HepG2 (cell line): ENCODE measurements at regions not wholly inside any gene's neighbourhood (a gene's known extent, or its start where the extent isn't known, plus 50 kb on each side); places are given as distances from the start of the nearest gene placed in this dataset.

Experiments used
- ATAC-seq: fragments of 200-7000 bp; cut with Tn5 transposase; 3 replicates; pipeline ENCODE4 v1.9.1; 2020; ENCODE audit warnings: mild to moderate bottlenecking, moderate library complexity
- BruUV-seq: library from RNA; stranded (reverse); fragments of 400-500 nt; replicated peaks from 2 replicates; lab custom pipeline; 2021; lab: Mats Ljungman, UMichigan
- CTCF ChIA-PET: fragments of 300-600 bp; formaldehyde crosslinking; extraction: SDS; loops from one replicate; lab custom pipeline; 2021; ENCODE audit warnings: low total read pairs, inconsistent platforms, low intra/inter-chr PET ratio; lab: Yijun Ruan, JAX
- POLR2A ChIA-PET: fragments of 350-600 bp; sonication (Branson Sonifier 250); formaldehyde crosslinking; loops from one replicate; lab custom pipeline; 2020; ENCODE audit warnings: antibody characterized with exemption, inconsistent platforms; lab: Yijun Ruan, JAX
- DNase-seq: peaks from one replicate; pipeline ENCODE4 v3.0.0-alpha.2; 2015; ENCODE audit warnings: low spot score
- FAIRE-seq: peaks from 3 replicates; lab custom pipeline; 2011; peaks lifted over from hg19 to GRCh38; lab: Jason Lieb, UNC
- H2AFZ ChIP-seq: one replicate; pipeline ENCODE4 v1.6.1; 2011; ENCODE audit warnings: low read length, inconsistent platforms
- H3K27ac ChIP-seq: fragments of 300-600 bp; 3 replicates; pipeline ENCODE4 v1.8.0; 2011; ENCODE audit warnings: mixed run types, mild to moderate bottlenecking, mixed read lengths, low read length, inconsistent platforms; ENCODE audit not compliant: insufficient read depth; ENCODE audit errors: extremely low read length
- H3K27me3 ChIP-seq, 2 experiments: fragments of 200-600 bp in 1 of 2; 2 replicates in 1 of 2; 3 replicates in 1 of 2; pipeline versions ENCODE4 v1.6.0 to v1.8.0; 2011; ENCODE audit warnings: low read length in 2 of 2, mild to moderate bottlenecking in 2 of 2, moderate library complexity in 2 of 2, inconsistent platforms in 1 of 2; ENCODE audit not compliant: insufficient read depth in 2 of 2, control insufficient read depth in 1 of 2
- H3K36me3 ChIP-seq, 2 experiments: fragments of 200-600 bp in 1 of 2; replicated peaks in 1 of 2; 2 replicates in 1 of 2; 3 replicates in 1 of 2; pipeline versions ENCODE4 v1.5.1 to v1.8.0; 2011; ENCODE audit warnings: low read length in 2 of 2, inconsistent platforms in 1 of 2; ENCODE audit not compliant: insufficient read depth in 2 of 2, control insufficient read depth in 1 of 2
- H3K4me1 ChIP-seq: 2 replicates; pipeline ENCODE4 v1.5.1; 2012; ENCODE audit warnings: low read length, inconsistent platforms; ENCODE audit not compliant: insufficient read depth
- H3K4me2 ChIP-seq: 2 replicates; pipeline ENCODE4 v1.6.0; 2011; ENCODE audit warnings: low read depth, low read length, inconsistent platforms
- H3K4me3 ChIP-seq, 3 experiments: fragments of 200-600 bp in 1 of 3; sonication (generic), shearing (Covaris generic) in 1 of 3; replicated peaks in 1 of 3; 2 replicates each; pipeline ENCODE4 v1.5.1; 2011 to 2016; ENCODE audit warnings: low read length in 3 of 3, inconsistent platforms in 2 of 3, low read depth in 2 of 3, mild to moderate bottlenecking in 2 of 3, control low read depth in 1 of 3, mixed read lengths in 1 of 3; ENCODE audit not compliant: insufficient read depth in 1 of 3
- H3K79me2 ChIP-seq: one replicate; pipeline ENCODE4 v1.6.1; 2011; ENCODE audit warnings: low read length, inconsistent platforms; ENCODE audit not compliant: insufficient read depth
- H3K9ac ChIP-seq: 2 replicates; pipeline ENCODE4 v1.6.0; 2011; ENCODE audit warnings: mild to moderate bottlenecking, low read depth, low read length, inconsistent platforms; ENCODE audit not compliant: insufficient read depth
- H3K9me3 ChIP-seq: 2 replicates; pipeline ENCODE4 v1.5.1; 2012; ENCODE audit warnings: mild to moderate bottlenecking, low read length
- H4K20me1 ChIP-seq: 2 replicates; pipeline ENCODE4 v1.6.0; 2011; ENCODE audit warnings: inconsistent platforms, mild to moderate bottlenecking, low read length, moderate library complexity; ENCODE audit not compliant: insufficient read depth
- AKAP8 ChIP-seq: sonication (generic); formaldehyde crosslinking; IDR thresholded peaks from 2 replicates; pipeline ENCODE4 v1.5.1; 2020; ENCODE audit warnings: mild to moderate bottlenecking, missing genetic modification reagents
- HCFC1 ChIP-seq: fragments of 150-350 bp; IDR thresholded peaks from 2 replicates; pipeline ENCODE4 v1.6.1; 2014; ENCODE audit warnings: low read depth, low read length
- HMG20B ChIP-seq: conservative IDR thresholded peaks from 2 replicates; pipeline ENCODE4 v1.6.1; 2016; ENCODE audit warnings: missing genetic modification reagents, missing compliant biosample characterization
- KLF11 ChIP-seq: IDR thresholded peaks from 2 replicates; pipeline ENCODE4 v1.6.1; 2016; ENCODE audit warnings: missing compliant biosample characterization
- NFRKB ChIP-seq: fragments of 450-650 bp; IDR thresholded peaks from 2 replicates; pipeline ENCODE4 v1.6.1; 2017
- SIX4 ChIP-seq: sonication (generic); formaldehyde crosslinking; IDR thresholded peaks from 2 replicates; pipeline ENCODE4 v1.4.0; 2020; ENCODE audit warnings: missing genetic modification reagents
- SSRP1 ChIP-seq: IDR thresholded peaks from 2 replicates; pipeline ENCODE4 v1.6.1; 2016; ENCODE audit warnings: control low read depth
- ZNF10 ChIP-seq: sonication (generic); formaldehyde crosslinking; IDR thresholded peaks from 2 replicates; pipeline ENCODE4 v1.4.0; 2020; ENCODE audit warnings: mild to moderate bottlenecking, low read depth, missing genetic modification reagents, borderline replicate concordance
- ZNF230 ChIP-seq: sonication (generic); formaldehyde crosslinking; IDR thresholded peaks from 2 replicates; pipeline ENCODE4 v1.4.0; 2020; ENCODE audit warnings: mild to moderate bottlenecking, missing genetic modification reagents
- ZNF75D ChIP-seq: sonication (generic); formaldehyde crosslinking; IDR thresholded peaks from 2 replicates; pipeline ENCODE4 v1.8.1; 2023; ENCODE audit warnings: missing genetic modification reagents, mild to moderate bottlenecking, borderline replicate concordance
- ZNF781 ChIP-seq: sonication (generic); formaldehyde crosslinking; IDR thresholded peaks from 2 replicates; pipeline ENCODE4 v1.5.1; 2020; ENCODE audit warnings: borderline replicate concordance, mild to moderate bottlenecking, missing genetic modification reagents; ENCODE audit errors: not compliant biosample characterization
- ZNF839 ChIP-seq: sonication (generic); formaldehyde crosslinking; IDR thresholded peaks from 2 replicates; pipeline ENCODE4 v1.4.0; 2020; ENCODE audit warnings: missing genetic modification reagents, mild to moderate bottlenecking, borderline replicate concordance
- ZSCAN29 ChIP-seq: sonication (generic); formaldehyde crosslinking; conservative IDR thresholded peaks from 2 replicates; pipeline ENCODE4 v1.4.0; 2020; ENCODE audit warnings: mild to moderate bottlenecking, missing genetic modification reagents
- WGBS: methylation state at CpG from one replicate; pipeline ENCODE4 v1.1.6; 2017; ENCODE audit warnings: low lambda C conversion rate; 5-methylcytosine and 5-hydroxymethylcytosine counted together
- in situ Hi-C: cut with HindIII; loops from 2 replicates; pipeline ENCODE4 v1.10.0; 2017; ENCODE audit warnings: low pct_unique_long_range_greater_than_20kb; ENCODE audit not compliant: extremely low pct_ligation_motif_present
- intact Hi-C: fragments of 100-400 bp; cut with micrococcal nuclease; formaldehyde crosslinking; loops from one replicate; pipeline ENCODE4 v1.10.0; 2022; ENCODE audit not compliant: unreplicated experiment
- TF ChIP-seq, protein P1 (sequence below): sonication (generic); formaldehyde crosslinking; IDR thresholded peaks from 2 replicates; pipeline ENCODE4 v1.4.0; 2020; ENCODE audit warnings: mild to moderate bottlenecking, missing genetic modification reagents
- TF ChIP-seq, protein P2 (sequence below): sonication (generic); formaldehyde crosslinking; IDR thresholded peaks from 2 replicates; pipeline ENCODE4 v1.4.0; 2020; ENCODE audit warnings: missing genetic modification reagents, borderline replicate concordance
- TF ChIP-seq, protein P3 (sequence below): sonication (generic); formaldehyde crosslinking; IDR thresholded peaks from 2 replicates; pipeline ENCODE4 v1.5.0; 2020; ENCODE audit warnings: missing genetic modification reagents
- TF ChIP-seq, protein P4 (sequence below): sonication (generic); formaldehyde crosslinking; IDR thresholded peaks from 2 replicates; pipeline ENCODE4 v1.8.0; 2022; ENCODE audit warnings: mild to moderate bottlenecking, missing genetic modification reagents
- TF ChIP-seq, protein P5 (sequence below): sonication (generic); formaldehyde crosslinking; IDR thresholded peaks from 2 replicates; pipeline ENCODE4 v1.4.0; 2020; ENCODE audit warnings: mild to moderate bottlenecking, missing genetic modification reagents, borderline replicate concordance
- TF ChIP-seq, protein P6 (sequence below): sonication (generic); formaldehyde crosslinking; IDR thresholded peaks from 2 replicates; pipeline ENCODE4 v1.5.1; 2020; ENCODE audit warnings: missing genetic modification reagents, mild to moderate bottlenecking, borderline replicate concordance

DNA sequence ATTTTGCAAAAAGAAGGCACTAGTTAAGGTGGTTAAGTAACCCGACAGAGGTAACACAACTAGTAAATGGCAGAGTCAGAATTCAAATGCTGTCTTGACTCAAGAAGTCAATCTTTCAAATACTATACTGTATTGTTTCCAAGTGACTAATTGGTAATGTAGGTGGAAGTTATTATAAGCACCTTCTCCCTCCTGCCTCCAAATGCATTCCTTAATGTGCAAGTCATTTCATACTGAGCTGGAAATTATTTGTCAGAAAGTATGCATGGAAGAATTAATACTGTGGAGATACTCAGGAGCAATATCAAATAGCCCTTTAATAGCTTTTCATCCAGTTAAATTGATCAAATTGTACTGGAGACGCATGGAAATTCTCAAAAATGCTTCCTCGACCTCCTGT, 579.1 kb downstream of the DOK5 start:
- Histone ChIP-seq H4K20me1 (no peaks in the 10 kb centered on the region), H3K27me3 (no peaks in the 10 kb centered on the region), H3K27ac (no peak overlapping the region), H3K9me3 (peaks cover 93% of the 10 kb centered on the region), H3K79me2 (no peaks in the 10 kb centered on the region), H3K4me3 (no peak overlapping the region), H2AFZ (no peak overlapping the region), H3K9ac (no peak overlapping the region), H3K36me3 (no peaks in the 10 kb centered on the region), H3K4me2 (no peak overlapping the region), H3K4me1 (no peaks in the 10 kb centered on the region)
- BruUV-seq: no TSS peak
- in situ Hi-C loops (no loop called here), intact Hi-C loops (no loop called here)
- 3% methylated on average over 3 of the region's 3 CpGs for WGBS
- FAIRE-seq (no peak), DNase-seq (no peak), ATAC-seq (no peak)
- TF ChIP-seq ZSCAN29 (CRISPR knock-in tag) (no peak), ZNF10 (CRISPR knock-in tag) (no peak), SSRP1 (CRISPR knock-in tag) (no peak), HCFC1 (no peak), ZNF75D (CRISPR knock-in tag) (no peak), ZNF781 (CRISPR knock-in tag) (no peak), ZNF230 (CRISPR knock-in tag) (no peak), KLF11 (CRISPR knock-in tag) (no peak), HMG20B (CRISPR knock-in tag) (no peak), SIX4 (CRISPR knock-in tag) (no peak), AKAP8 (CRISPR knock-in tag) (no peak), NFRKB (no peak), ZNF839 (CRISPR knock-in tag) (no peak)
- TF ChIP-seq, protein P1, sequence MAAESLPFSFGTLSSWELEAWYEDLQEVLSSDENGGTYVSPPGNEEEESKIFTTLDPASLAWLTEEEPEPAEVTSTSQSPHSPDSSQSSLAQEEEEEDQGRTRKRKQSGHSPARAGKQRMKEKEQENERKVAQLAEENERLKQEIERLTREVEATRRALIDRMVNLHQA (CRISPR knock-in tag): no peak
- TF ChIP-seq, protein P2, sequence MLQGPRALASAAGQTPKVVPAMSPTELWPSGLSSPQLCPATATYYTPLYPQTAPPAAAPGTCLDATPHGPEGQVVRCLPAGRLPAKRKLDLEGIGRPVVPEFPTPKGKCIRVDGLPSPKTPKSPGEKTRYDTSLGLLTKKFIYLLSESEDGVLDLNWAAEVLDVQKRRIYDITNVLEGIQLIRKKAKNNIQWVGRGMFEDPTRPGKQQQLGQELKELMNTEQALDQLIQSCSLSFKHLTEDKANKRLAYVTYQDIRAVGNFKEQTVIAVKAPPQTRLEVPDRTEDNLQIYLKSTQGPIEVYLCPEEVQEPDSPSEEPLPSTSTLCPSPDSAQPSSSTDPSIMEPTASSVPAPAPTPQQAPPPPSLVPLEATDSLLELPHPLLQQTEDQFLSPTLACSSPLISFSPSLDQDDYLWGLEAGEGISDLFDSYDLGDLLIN (CRISPR knock-in tag): no peak
- TF ChIP-seq, protein P3, sequence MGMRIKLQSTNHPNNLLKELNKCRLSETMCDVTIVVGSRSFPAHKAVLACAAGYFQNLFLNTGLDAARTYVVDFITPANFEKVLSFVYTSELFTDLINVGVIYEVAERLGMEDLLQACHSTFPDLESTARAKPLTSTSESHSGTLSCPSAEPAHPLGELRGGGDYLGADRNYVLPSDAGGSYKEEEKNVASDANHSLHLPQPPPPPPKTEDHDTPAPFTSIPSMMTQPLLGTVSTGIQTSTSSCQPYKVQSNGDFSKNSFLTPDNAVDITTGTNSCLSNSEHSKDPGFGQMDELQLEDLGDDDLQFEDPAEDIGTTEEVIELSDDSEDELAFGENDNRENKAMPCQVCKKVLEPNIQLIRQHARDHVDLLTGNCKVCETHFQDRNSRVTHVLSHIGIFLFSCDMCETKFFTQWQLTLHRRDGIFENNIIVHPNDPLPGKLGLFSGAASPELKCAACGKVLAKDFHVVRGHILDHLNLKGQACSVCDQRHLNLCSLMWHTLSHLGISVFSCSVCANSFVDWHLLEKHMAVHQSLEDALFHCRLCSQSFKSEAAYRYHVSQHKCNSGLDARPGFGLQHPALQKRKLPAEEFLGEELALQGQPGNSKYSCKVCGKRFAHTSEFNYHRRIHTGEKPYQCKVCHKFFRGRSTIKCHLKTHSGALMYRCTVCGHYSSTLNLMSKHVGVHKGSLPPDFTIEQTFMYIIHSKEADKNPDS (CRISPR knock-in tag): no peak
- TF ChIP-seq, protein P4, sequence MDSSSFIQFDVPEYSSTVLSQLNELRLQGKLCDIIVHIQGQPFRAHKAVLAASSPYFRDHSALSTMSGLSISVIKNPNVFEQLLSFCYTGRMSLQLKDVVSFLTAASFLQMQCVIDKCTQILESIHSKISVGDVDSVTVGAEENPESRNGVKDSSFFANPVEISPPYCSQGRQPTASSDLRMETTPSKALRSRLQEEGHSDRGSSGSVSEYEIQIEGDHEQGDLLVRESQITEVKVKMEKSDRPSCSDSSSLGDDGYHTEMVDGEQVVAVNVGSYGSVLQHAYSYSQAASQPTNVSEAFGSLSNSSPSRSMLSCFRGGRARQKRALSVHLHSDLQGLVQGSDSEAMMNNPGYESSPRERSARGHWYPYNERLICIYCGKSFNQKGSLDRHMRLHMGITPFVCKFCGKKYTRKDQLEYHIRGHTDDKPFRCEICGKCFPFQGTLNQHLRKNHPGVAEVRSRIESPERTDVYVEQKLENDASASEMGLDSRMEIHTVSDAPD: no peak
- TF ChIP-seq, protein P5, sequence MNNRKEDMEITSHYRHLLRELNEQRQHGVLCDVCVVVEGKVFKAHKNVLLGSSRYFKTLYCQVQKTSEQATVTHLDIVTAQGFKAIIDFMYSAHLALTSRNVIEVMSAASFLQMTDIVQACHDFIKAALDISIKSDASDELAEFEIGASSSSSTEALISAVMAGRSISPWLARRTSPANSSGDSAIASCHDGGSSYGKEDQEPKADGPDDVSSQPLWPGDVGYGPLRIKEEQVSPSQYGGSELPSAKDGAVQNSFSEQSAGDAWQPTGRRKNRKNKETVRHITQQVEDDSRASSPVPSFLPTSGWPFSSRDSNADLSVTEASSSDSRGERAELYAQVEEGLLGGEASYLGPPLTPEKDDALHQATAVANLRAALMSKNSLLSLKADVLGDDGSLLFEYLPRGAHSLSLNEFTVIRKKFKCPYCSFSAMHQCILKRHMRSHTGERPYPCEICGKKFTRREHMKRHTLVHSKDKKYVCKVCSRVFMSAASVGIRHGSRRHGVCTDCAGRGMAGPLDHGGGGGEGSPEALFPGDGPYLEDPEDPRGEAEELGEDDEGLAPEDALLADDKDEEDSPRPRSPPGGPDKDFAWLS (CRISPR knock-in tag): no peak
- TF ChIP-seq, protein P6, sequence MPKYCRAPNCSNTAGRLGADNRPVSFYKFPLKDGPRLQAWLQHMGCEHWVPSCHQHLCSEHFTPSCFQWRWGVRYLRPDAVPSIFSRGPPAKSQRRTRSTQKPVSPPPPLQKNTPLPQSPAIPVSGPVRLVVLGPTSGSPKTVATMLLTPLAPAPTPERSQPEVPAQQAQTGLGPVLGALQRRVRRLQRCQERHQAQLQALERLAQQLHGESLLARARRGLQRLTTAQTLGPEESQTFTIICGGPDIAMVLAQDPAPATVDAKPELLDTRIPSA: no peak
- ChIA-PET CTCF (no interaction called here), POLR2A (no interaction called here)
